Neural progenitor cell (in vitro differentiated cells): ENCODE measurements at regions not wholly inside any gene's neighbourhood (a gene's known extent, or its start where the extent isn't known, plus 50 kb on each side); places are given as distances from the start of the nearest gene placed in this dataset.
"Not testable (repeated sequence)": the region's sequence is repeated elsewhere in the genome, so short reads cannot be mapped to it uniquely, and the experiment has no call there.

ENCODE experiments used
- DNase-seq: peaks from one replicate; pipeline ENCODE4 v3.0.0-alpha.2; 2016; ENCODE audit warnings: low spot score
- H2AFZ ChIP-seq: fragments of 200-600 bp; sonication (generic); replicated peaks from 2 replicates; pipeline ENCODE4 v1.6.1; 2016; ENCODE audit warnings: antibody characterized with exemption
- H3F3A ChIP-seq: fragments of 200-600 bp; sonication (generic); 2 replicates; pipeline ENCODE4 v1.6.1; 2016; ENCODE audit warnings: antibody characterized with exemption, low read depth
- H3K27ac ChIP-seq: fragments of 200-600 bp; sonication (generic); 2 replicates; pipeline ENCODE4 v1.5.1; 2016; ENCODE audit warnings: mild to moderate bottlenecking
- H3K27me3 ChIP-seq: fragments of 200-600 bp; sonication (generic); 2 replicates; pipeline ENCODE4 v1.6.1; 2016; ENCODE audit warnings: mild to moderate bottlenecking, moderate library complexity
- H3K36me3 ChIP-seq: fragments of 200-600 bp; sonication (generic); 2 replicates; pipeline ENCODE4 v1.5.1; 2016
- H3K4me1 ChIP-seq: fragments of 200-600 bp; sonication (generic); 2 replicates; pipeline ENCODE4 v1.6.1; 2016; ENCODE audit warnings: mixed run types
- H3K4me2 ChIP-seq: fragments of 200-600 bp; sonication (generic); 2 replicates; pipeline ENCODE4 v1.6.1; 2016
- H3K4me3 ChIP-seq: fragments of 200-600 bp; sonication (generic); 2 replicates; pipeline ENCODE4 v1.5.1; 2016
- H3K79me2 ChIP-seq: fragments of 200-600 bp; sonication (generic); 2 replicates; pipeline ENCODE4 v1.6.1; 2016; ENCODE audit warnings: low read depth
- H3K9ac ChIP-seq: fragments of 200-600 bp; sonication (generic); 2 replicates; pipeline ENCODE4 v1.6.1; 2016
- H3K9me3 ChIP-seq: fragments of 200-600 bp; sonication (generic); 2 replicates; pipeline ENCODE4 v1.5.1; 2016; ENCODE audit warnings: low read depth
- H4K20me1 ChIP-seq: fragments of 200-600 bp; sonication (generic); 2 replicates; pipeline ENCODE4 v1.6.1; 2016; ENCODE audit warnings: low read depth
- H3K27ac Mint-ChIP-seq: 3 replicates; pipeline ENCODE4 v1.8.0; 2021; ENCODE audit warnings: mixed read lengths
- H3K27me3 Mint-ChIP-seq: 2 replicates; pipeline ENCODE4 v1.8.0; 2022; ENCODE audit warnings: low read depth, mild to moderate bottlenecking, inconsistent platforms, moderate library complexity, mixed read lengths; ENCODE audit not compliant: insufficient read depth
- H3K36me3 Mint-ChIP-seq: 3 replicates; pipeline ENCODE4 v1.8.0; 2021; ENCODE audit warnings: mixed read lengths
- H3K4me1 Mint-ChIP-seq: 3 replicates; pipeline ENCODE4 v1.8.0; 2021; ENCODE audit warnings: mixed read lengths
- H3K4me3 Mint-ChIP-seq: 3 replicates; pipeline ENCODE4 v1.8.0; 2021; ENCODE audit warnings: mild to moderate bottlenecking, moderate library complexity, mixed read lengths
- H3K9me3 Mint-ChIP-seq: 3 replicates; pipeline ENCODE4 v1.8.0; 2020; ENCODE audit warnings: mixed read lengths
- CTCF ChIP-seq: fragments of 200-600 bp; sonication (generic); IDR thresholded peaks from 2 replicates; pipeline ENCODE4 v1.5.1; 2017; ENCODE audit warnings: antibody characterized with exemption, mild to moderate bottlenecking
- EZH2 ChIP-seq: fragments of 200-600 bp; sonication (generic); IDR thresholded peaks from 2 replicates; pipeline ENCODE4 v1.6.1; 2017; ENCODE audit warnings: antibody characterized with exemption, mild to moderate bottlenecking, moderate library complexity
- EZH2phosphoT487 ChIP-seq: fragments of 200-600 bp; sonication (generic); IDR thresholded peaks from 2 replicates; pipeline ENCODE4 v1.6.1; 2017; ENCODE audit warnings: antibody characterized with exemption

- peaks cover 3% of the 10 kb centered on the region for H3K9me3 Mint-ChIP-seq
- H4K20me1 ChIP-seq: no peaks in the 10 kb centered on the region
- peaks cover 10% of the 10 kb centered on the region for H3K36me3 Mint-ChIP-seq
- H3F3A ChIP-seq: peaks cover 7% of the 10 kb centered on the region
- H3K27ac Mint-ChIP-seq: peak overlapping the region; percentile 100
- H3K4me3 Mint-ChIP-seq: peak overlapping the region; percentile 75
- no peaks in the 10 kb centered on the region for H3K27me3 ChIP-seq
- no peak overlapping the region for H3K4me2 ChIP-seq
- no peak overlapping the region for H3K27ac ChIP-seq
- no peaks in the 10 kb centered on the region for H3K27me3 Mint-ChIP-seq
- H3K4me3 ChIP-seq: no peak overlapping the region
- no peak overlapping the region for H3K9ac ChIP-seq
- peaks cover 36% of the 10 kb centered on the region for H3K4me1 Mint-ChIP-seq
- H3K4me1 ChIP-seq: no peaks in the 10 kb centered on the region
- H3K9me3 ChIP-seq: no peaks in the 10 kb centered on the region
- no peak for DNase-seq
- TF ChIP-seq EZH2phosphoT487 (no peak), CTCF (no peak), EZH2 (no peak)
- H2AFZ ChIP-seq: no peak overlapping the region
- no peaks in the 10 kb centered on the region for H3K36me3 ChIP-seq
- no peaks in the 10 kb centered on the region for H3K79me2 ChIP-seq
These were observed 107.8 kb downstream of the ZIC4 start for GRCh38 chr3:147298511-147298982.

- H3K27ac Mint-ChIP-seq: peak overlapping the region; percentile 100
- peaks cover 33% of the 10 kb centered on the region for H3K4me1 Mint-ChIP-seq
- TF ChIP-seq EZH2phosphoT487: no peak
- no peak for TF ChIP-seq EZH2
- TF ChIP-seq CTCF: no peak
- H3K27ac ChIP-seq: no peak overlapping the region
- no peaks in the 10 kb centered on the region for H3K79me2 ChIP-seq
- H3K9me3 ChIP-seq: no peaks in the 10 kb centered on the region
- H4K20me1 ChIP-seq: no peaks in the 10 kb centered on the region
- H3K4me3 ChIP-seq: no peak overlapping the region
- DNase-seq: no peak
- peak overlapping the region; percentile 75 for H3K4me3 Mint-ChIP-seq
- no peaks in the 10 kb centered on the region for H3K27me3 Mint-ChIP-seq
- H2AFZ ChIP-seq: no peak overlapping the region
- no peaks in the 10 kb centered on the region for H3K9me3 Mint-ChIP-seq
- H3F3A ChIP-seq: peaks cover 7% of the 10 kb centered on the region
- no peak overlapping the region for H3K9ac ChIP-seq
- H3K36me3 ChIP-seq: no peaks in the 10 kb centered on the region
- no peak overlapping the region for H3K4me2 ChIP-seq
- no peaks in the 10 kb centered on the region for H3K27me3 ChIP-seq
- peaks cover 8% of the 10 kb centered on the region for H3K36me3 Mint-ChIP-seq
- no peaks in the 10 kb centered on the region for H3K4me1 ChIP-seq
These were observed 108.5 kb downstream of the ZIC4 start for GRCh38 chr3:147297761-147298350.

GRCh38 chr3:147287370-147287769, 119.0 kb downstream of the ZIC4 start:
- not testable (repeated sequence) for H3K9me3 ChIP-seq, H3K27me3 Mint-ChIP-seq, H3K36me3 ChIP-seq, H3K27ac Mint-ChIP-seq, H3K79me2 ChIP-seq, H3K4me3 ChIP-seq, H3K4me2 ChIP-seq, H3K4me1 ChIP-seq, H4K20me1 ChIP-seq, H3K9ac ChIP-seq, H3K27ac ChIP-seq, DNase-seq, H3K4me3 Mint-ChIP-seq, H2AFZ ChIP-seq, H3K4me1 Mint-ChIP-seq, H3F3A ChIP-seq, H3K27me3 ChIP-seq
- H3K9me3 Mint-ChIP-seq: peaks cover 14% of the 10 kb centered on the region
- H3K36me3 Mint-ChIP-seq: peaks cover 16% of the 10 kb centered on the region

- no peak overlapping the region for H3K27ac Mint-ChIP-seq
- H3K36me3 Mint-ChIP-seq: peaks cover 16% of the 10 kb centered on the region
- no peaks in the 10 kb centered on the region for H3K27me3 ChIP-seq
These were observed 136.4 kb downstream of the ZIC4 start for GRCh38 chr3:147269907-147270306.

More at GRCh38 chr3:147269907-147270306, 136.4 kb downstream of the ZIC4 start:
- Histone ChIP-seq H3K79me2 (no peaks in the 10 kb centered on the region), H2AFZ (no peak overlapping the region), H3F3A (no peaks in the 10 kb centered on the region), H3K9me3 (no peaks in the 10 kb centered on the region), H3K36me3 (no peaks in the 10 kb centered on the region), H3K4me3 (no peak overlapping the region), H3K27ac (no peak overlapping the region), H3K4me2 (no peak overlapping the region), H3K9ac (no peak overlapping the region), H4K20me1 (no peaks in the 10 kb centered on the region), H3K4me1 (no peaks in the 10 kb centered on the region)
- no peaks in the 10 kb centered on the region for H3K4me1 Mint-ChIP-seq
- H3K9me3 Mint-ChIP-seq: peaks cover 39% of the 10 kb centered on the region
- no peak overlapping the region for H3K4me3 Mint-ChIP-seq
- DNase-seq: no peak
- no peaks in the 10 kb centered on the region for H3K27me3 Mint-ChIP-seq
- no peak for TF ChIP-seq EZH2
- TF ChIP-seq EZH2phosphoT487: no peak
- no peak for TF ChIP-seq CTCF
